Suprapubic skin (tissue), 3 donors: ENCODE measurements at regions not wholly inside any gene's neighbourhood (a gene's known extent, or its start where the extent isn't known, plus 50 kb on each side); places are given as distances from the start of the nearest gene placed in this dataset.

Source experiments
- CTCF ChIP-seq, 2 donors: fragments of 200-600 bp in 1 of 2; fragments of 450-650 bp in 1 of 2; sonication (generic) in 1 of 2; IDR thresholded peaks; one replicate each; pipeline ENCODE4 v1.5.1; 2016 to 2019; ENCODE audit warnings: antibody characterized with exemption in 2 of 2, mild to moderate bottlenecking in 1 of 2, moderate library complexity in 1 of 2
- EP300 ChIP-seq: sonication (generic); formaldehyde crosslinking; IDR thresholded peaks from one replicate; pipeline ENCODE4 v1.6.1; 2017; ENCODE audit warnings: antibody characterized with exemption
- POLR2A ChIP-seq, 2 donors: fragments of 450-650 bp; IDR thresholded peaks; one replicate each; pipeline ENCODE4 v1.6.1; 2017; ENCODE audit warnings: antibody characterized with exemption in 2 of 2, mild to moderate bottlenecking in 2 of 2, moderate library complexity in 2 of 2

GRCh38 chr6:14711056-14711703, 534.7 kb upstream of the JARID2 start:
- TF ChIP-seq POLR2A (IDR thresholded peaks at IDR 0.05) (no peak), EP300 (no peak), CTCF (IDR thresholded peaks at IDR 0.05) (no peak)
